Hematopoietic multipotent progenitor cell (in vitro differentiated cells): ENCODE measurements at regions not wholly inside any gene's neighbourhood (a gene's known extent, or its start where the extent isn't known, plus 50 kb on each side); places are given as distances from the start of the nearest gene placed in this dataset.
A peak's percentile ranks its signal among the peaks of the same experiment; 100 is the strongest.

Experiments used
- DNase-seq, 3 donors: peaks; one replicate each; pipeline ENCODE4 v3.0.0-alpha.2; 2011 to 2015; ENCODE audit warnings: low read depth in 2 of 3, low spot score in 2 of 3

- no peak for DNase-seq
Measured at GRCh38 chr4:104881136-104881886, 265.4 kb upstream of the TET2 start.

- no peak for DNase-seq
Measured at GRCh38 chr4:104890598-104891275, 255.9 kb upstream of the TET2 start.

- no peak for DNase-seq
Measured at GRCh38 chr4:104896660-104897645, 249.7 kb upstream of the TET2 start.

GRCh38 chr4:104899863-104900262 lies 246.8 kb upstream of the TET2 start:
- no peak for DNase-seq

- DNase-seq: peak in 2 of 3 donors; percentile 20 to 50
Measured at GRCh38 chr4:104901438-104901837, 245.2 kb upstream of the TET2 start.

GRCh38 chr4:104901961-104902605 lies 244.6 kb upstream of the TET2 start:
- peak in 1 of 3 donors; percentile 25 for DNase-seq

- no peak for DNase-seq
Measured at GRCh38 chr4:104905065-104905464, 241.6 kb upstream of the TET2 start.

- DNase-seq: no peak
Measured at GRCh38 chr4:104905546-104905945, 241.1 kb upstream of the TET2 start.

- no peak for DNase-seq
Measured at GRCh38 chr4:104906276-104906675, 240.4 kb upstream of the TET2 start.

GRCh38 chr4:104907074-104907649 lies 239.5 kb upstream of the TET2 start:
- no peak for DNase-seq

- DNase-seq: no peak
Measured at GRCh38 chr4:104907991-104908390, 238.7 kb upstream of the TET2 start.

GRCh38 chr4:104909376-104909775 lies 237.3 kb upstream of the TET2 start:
- DNase-seq: no peak

GRCh38 chr4:104912518-104912917 lies 234.2 kb upstream of the TET2 start:
- no peak for DNase-seq

GRCh38 chr4:104915373-104915772 lies 231.3 kb upstream of the TET2 start:
- DNase-seq: no peak

- no peak for DNase-seq
Measured at GRCh38 chr4:104915864-104916263, 230.8 kb upstream of the TET2 start.

- no peak for DNase-seq
Measured at GRCh38 chr4:104919406-104919805, 227.3 kb upstream of the TET2 start.

- DNase-seq: no peak
Measured at GRCh38 chr4:104930298-104930697, 216.4 kb upstream of the TET2 start.

- DNase-seq: peak in 2 of 3 donors; percentile 68 to 86
Measured at GRCh38 chr4:104930745-104931736, 215.6 kb upstream of the TET2 start.

GRCh38 chr4:104938624-104939023 lies 208.1 kb upstream of the TET2 start:
- peak in 1 of 3 donors; percentile 9 for DNase-seq
